ENCODE measurements at regions not wholly inside any gene's neighbourhood (a gene's known extent, or its start where the extent isn't known, plus 50 kb on each side); places are given as distances from the start of the nearest gene placed in this dataset.
A peak's percentile ranks its signal among the peaks of the same experiment; 100 is the strongest.

DNA sequence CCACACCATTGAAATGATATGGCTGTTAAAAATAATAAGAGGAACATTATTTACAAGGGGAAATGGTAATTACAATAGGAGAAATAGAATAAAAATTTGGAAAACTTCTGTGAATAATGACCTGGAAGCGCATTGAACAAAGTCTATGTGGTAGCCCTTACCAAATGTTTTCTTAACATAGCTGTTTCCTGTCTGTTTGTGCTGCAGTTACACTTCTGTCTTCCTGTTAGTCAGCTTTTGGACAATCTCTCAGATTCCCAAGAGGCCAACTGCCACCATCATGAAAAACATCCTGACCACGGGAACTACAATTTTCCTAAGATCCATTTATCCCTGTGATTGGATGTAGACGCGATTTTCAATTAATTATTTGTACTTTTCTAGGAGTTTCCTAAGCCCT, 754.4 kb upstream of the MARCKS start:
- TF ChIP-seq MYC (IDR thresholded peaks at IDR 0.05; ENCODE audit: low read depth, low read length) (no peak), POLR2A (IDR thresholded peaks at IDR 0.05; ENCODE audit: extremely low read depth, insufficient read length) (no peak)
- TF ChIP-seq, protein P1, sequence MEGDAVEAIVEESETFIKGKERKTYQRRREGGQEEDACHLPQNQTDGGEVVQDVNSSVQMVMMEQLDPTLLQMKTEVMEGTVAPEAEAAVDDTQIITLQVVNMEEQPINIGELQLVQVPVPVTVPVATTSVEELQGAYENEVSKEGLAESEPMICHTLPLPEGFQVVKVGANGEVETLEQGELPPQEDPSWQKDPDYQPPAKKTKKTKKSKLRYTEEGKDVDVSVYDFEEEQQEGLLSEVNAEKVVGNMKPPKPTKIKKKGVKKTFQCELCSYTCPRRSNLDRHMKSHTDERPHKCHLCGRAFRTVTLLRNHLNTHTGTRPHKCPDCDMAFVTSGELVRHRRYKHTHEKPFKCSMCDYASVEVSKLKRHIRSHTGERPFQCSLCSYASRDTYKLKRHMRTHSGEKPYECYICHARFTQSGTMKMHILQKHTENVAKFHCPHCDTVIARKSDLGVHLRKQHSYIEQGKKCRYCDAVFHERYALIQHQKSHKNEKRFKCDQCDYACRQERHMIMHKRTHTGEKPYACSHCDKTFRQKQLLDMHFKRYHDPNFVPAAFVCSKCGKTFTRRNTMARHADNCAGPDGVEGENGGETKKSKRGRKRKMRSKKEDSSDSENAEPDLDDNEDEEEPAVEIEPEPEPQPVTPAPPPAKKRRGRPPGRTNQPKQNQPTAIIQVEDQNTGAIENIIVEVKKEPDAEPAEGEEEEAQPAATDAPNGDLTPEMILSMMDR (IDR thresholded peaks at IDR 0.05; ENCODE audit: low read depth, low read length) = no peak
- TF ChIP-seq, protein P2, sequence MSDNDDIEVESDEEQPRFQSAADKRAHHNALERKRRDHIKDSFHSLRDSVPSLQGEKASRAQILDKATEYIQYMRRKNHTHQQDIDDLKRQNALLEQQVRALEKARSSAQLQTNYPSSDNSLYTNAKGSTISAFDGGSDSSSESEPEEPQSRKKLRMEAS (IDR thresholded peaks at IDR 0.05; ENCODE audit: low read depth, low read length) = no peak
- DNase-seq (ENCODE audit: low read depth) = peak; percentile 15
- H3K4me3 ChIP-seq (ENCODE audit: low read depth, low read length) = no peak overlapping the region

DNA sequence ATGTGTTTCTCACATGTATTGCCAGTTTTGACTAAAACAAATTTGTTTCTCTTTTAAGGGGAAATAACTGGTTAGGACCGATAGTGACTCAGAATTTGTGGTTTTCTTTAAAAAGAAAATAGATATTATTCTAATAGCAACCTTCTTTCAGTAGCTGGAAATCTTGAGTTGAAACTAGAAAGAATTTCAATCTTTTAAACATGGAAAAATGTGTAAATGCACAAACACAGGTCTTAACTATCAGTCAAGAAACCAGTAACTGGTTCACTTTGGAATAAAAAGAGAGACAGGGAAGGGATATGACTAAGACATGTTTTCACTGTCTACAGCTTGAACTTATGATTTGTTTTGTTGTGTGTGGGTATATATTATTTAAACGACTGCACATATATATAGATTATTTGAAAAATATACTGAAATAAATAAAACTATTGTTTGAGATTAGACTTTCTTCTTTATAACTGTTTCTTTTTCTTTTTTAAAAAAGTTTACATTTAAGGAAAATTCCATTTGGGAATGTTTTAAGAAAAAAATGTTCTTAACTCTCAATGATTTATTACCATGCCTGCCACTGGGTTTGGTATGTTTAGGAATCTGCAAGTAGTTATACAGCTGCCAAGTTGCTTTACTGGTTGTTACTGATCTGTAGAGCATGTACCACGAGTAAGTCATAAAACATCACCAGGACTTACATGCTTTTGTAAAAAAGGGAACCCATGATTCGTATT, 753.3 kb upstream of the MARCKS start:
- no peak for DNase-seq (ENCODE audit: low read depth)
- TF ChIP-seq, protein P1 (IDR thresholded peaks at IDR 0.05; ENCODE audit: low read depth, low read length) = no peak
- TF ChIP-seq, protein P2 (IDR thresholded peaks at IDR 0.05; ENCODE audit: low read depth, low read length) = no peak
- no peak for TF ChIP-seq MYC (IDR thresholded peaks at IDR 0.05; ENCODE audit: low read depth, low read length)
- no peak for TF ChIP-seq POLR2A (IDR thresholded peaks at IDR 0.05; ENCODE audit: extremely low read depth, insufficient read length)
- H3K4me3 ChIP-seq (ENCODE audit: low read depth, low read length) = no peak overlapping the region

DNA sequence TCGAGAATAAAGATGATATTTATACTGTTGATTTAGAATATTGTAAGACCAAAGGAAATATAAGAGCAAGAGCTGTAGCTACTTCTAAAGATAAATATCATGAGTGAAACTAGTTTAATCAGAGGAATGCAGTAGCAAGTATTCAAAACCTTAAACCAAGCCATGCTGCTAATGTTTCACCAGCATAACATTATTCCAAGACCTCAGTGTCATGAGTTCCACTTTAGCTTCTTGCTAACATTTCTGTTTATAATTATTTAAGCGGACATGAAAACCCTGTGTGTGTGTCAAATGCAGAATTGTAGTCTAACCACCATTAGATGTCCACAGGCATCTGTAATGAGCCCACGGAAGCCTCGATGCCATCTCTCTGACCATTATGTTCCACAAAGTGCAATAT, 752.6 kb upstream of the MARCKS start:
- no peak for DNase-seq (ENCODE audit: low read depth)
- TF ChIP-seq MYC (IDR thresholded peaks at IDR 0.05; ENCODE audit: low read depth, low read length) (no peak), POLR2A (IDR thresholded peaks at IDR 0.05; ENCODE audit: extremely low read depth, insufficient read length) (no peak)
- TF ChIP-seq, protein P2 (IDR thresholded peaks at IDR 0.05; ENCODE audit: low read depth, low read length) = no peak
- TF ChIP-seq, protein P1 (IDR thresholded peaks at IDR 0.05; ENCODE audit: low read depth, low read length) = no peak
- H3K4me3 ChIP-seq (ENCODE audit: low read depth, low read length) = no peak overlapping the region

DNA sequence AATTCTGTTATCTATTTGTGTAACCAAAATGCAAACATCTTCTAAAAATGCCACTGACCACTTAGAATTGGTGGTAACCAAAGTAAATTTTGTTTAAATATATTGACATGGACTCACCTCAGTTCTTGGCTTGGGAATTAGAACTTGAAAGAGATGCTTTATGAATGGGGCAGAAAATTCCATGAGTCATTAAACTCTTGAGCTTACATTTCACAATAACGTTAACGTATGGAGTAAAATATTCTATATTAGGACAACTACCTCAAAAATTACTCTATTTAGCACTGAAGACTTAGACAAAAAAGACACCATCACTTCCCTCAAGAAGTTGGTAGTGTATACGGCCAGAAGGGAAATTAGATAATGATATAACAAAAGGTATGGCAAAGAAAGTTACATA, 752.2 kb upstream of the MARCKS start:
- no peak overlapping the region for H3K4me3 ChIP-seq (ENCODE audit: low read depth, low read length)
- TF ChIP-seq POLR2A (IDR thresholded peaks at IDR 0.05; ENCODE audit: extremely low read depth, insufficient read length) = no peak
- DNase-seq (ENCODE audit: low read depth) = no peak

DNA sequence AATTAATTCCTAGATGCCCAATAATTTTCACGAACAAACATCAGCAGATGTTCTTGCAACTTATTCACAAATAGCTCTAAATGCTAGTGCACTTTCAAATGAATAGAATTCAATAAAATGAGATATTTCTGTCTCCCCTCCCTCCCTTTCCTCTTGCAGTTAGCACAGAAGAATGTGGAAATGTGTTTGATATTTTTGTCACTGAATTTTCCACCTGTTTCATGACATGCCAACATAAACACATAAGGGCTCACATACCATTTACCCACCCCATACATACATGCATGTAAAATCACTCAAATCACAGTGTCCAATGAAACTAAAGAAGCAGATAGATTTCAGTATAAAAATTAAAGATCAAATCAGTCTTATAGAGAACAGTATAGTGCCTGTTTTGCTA, 746.9 kb upstream of the MARCKS start:
- no peak for DNase-seq (ENCODE audit: low read depth)
- TF ChIP-seq, protein P2 (IDR thresholded peaks at IDR 0.05; ENCODE audit: low read depth, low read length) = no peak
- no peak for TF ChIP-seq MYC (IDR thresholded peaks at IDR 0.05; ENCODE audit: low read depth, low read length)
- no peak for TF ChIP-seq POLR2A (IDR thresholded peaks at IDR 0.05; ENCODE audit: extremely low read depth, insufficient read length)
- TF ChIP-seq, protein P1 (IDR thresholded peaks at IDR 0.05; ENCODE audit: low read depth, low read length) = no peak

DNA sequence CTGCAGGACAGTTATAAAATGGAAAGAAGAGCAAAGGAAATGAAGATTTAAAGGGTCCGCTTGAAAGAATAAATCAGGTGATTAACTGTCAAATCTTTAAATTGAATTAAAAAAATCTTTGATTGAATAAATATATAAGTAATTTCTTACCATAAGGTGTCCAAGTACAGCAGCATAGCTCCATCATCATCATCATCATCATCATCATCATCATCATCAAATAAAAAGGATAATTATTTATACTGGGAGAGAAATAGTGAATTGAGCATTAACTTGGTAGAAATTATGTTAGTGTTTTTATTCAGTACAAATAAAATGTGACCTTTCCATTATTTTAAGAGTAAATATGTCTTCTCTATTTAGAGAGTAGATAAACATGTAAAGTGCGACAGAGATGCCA, 745.6 kb upstream of the MARCKS start:
- no peak overlapping the region for H3K4me3 ChIP-seq (ENCODE audit: low read depth, low read length)
- TF ChIP-seq MYC (IDR thresholded peaks at IDR 0.05; ENCODE audit: low read depth, low read length) = no peak
- TF ChIP-seq, protein P1 (IDR thresholded peaks at IDR 0.05; ENCODE audit: low read depth, low read length) = no peak
- no peak for TF ChIP-seq POLR2A (IDR thresholded peaks at IDR 0.05; ENCODE audit: extremely low read depth, insufficient read length)
- TF ChIP-seq, protein P2 (IDR thresholded peaks at IDR 0.05; ENCODE audit: low read depth, low read length) = no peak
- DNase-seq (ENCODE audit: low read depth) = no peak

More for the DNA sequence above, 746.9 kb upstream of the MARCKS start:
- no peak overlapping the region for H3K4me3 ChIP-seq (ENCODE audit: low read depth, low read length)

All from NB4 (cell line).